ENCODE measurements at regions not wholly inside any gene's neighbourhood (a gene's known extent, or its start where the extent isn't known, plus 50 kb on each side); places are given as distances from the start of the nearest gene placed in this dataset.

DNA sequence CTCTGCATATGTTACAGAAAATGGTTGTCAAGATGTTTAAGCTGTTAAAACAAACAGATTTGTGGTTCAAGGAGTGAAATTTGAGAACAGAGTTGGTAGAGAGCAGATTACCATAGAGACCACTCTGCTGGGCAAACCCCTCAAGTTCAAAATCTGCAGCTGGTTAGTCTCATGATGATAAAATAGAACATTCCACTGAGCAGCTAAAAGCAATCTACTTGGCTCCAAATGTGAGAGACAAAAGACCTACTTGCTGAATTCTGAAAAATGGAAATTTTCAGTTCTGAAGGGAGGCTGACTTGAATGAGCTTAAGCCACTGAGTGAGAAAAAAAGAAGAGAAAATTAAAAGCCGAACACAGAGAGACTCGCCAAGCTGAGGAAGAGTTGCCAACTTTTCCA, 519.3 kb downstream of the NOVA1 start:
- DNase-seq (ENCODE audit: low spot score in 2 of 2, unreplicated experiment in 2 of 2), result no peak
- Mint-ChIP-seq H3K36me3 (no peaks in the 10 kb centered on the region), H3K27ac (no peak overlapping the region), H3K4me3 (no peak overlapping the region), H3K27me3 (ENCODE audit: low read depth) (no peaks in the 10 kb centered on the region), H3K9me3 (no peaks in the 10 kb centered on the region), H3K4me1 (no peaks in the 10 kb centered on the region)
- TF ChIP-seq, protein P1, sequence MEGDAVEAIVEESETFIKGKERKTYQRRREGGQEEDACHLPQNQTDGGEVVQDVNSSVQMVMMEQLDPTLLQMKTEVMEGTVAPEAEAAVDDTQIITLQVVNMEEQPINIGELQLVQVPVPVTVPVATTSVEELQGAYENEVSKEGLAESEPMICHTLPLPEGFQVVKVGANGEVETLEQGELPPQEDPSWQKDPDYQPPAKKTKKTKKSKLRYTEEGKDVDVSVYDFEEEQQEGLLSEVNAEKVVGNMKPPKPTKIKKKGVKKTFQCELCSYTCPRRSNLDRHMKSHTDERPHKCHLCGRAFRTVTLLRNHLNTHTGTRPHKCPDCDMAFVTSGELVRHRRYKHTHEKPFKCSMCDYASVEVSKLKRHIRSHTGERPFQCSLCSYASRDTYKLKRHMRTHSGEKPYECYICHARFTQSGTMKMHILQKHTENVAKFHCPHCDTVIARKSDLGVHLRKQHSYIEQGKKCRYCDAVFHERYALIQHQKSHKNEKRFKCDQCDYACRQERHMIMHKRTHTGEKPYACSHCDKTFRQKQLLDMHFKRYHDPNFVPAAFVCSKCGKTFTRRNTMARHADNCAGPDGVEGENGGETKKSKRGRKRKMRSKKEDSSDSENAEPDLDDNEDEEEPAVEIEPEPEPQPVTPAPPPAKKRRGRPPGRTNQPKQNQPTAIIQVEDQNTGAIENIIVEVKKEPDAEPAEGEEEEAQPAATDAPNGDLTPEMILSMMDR (IDR thresholded peaks at IDR 0.05; ENCODE audit: unreplicated experiment), result no peak

DNA sequence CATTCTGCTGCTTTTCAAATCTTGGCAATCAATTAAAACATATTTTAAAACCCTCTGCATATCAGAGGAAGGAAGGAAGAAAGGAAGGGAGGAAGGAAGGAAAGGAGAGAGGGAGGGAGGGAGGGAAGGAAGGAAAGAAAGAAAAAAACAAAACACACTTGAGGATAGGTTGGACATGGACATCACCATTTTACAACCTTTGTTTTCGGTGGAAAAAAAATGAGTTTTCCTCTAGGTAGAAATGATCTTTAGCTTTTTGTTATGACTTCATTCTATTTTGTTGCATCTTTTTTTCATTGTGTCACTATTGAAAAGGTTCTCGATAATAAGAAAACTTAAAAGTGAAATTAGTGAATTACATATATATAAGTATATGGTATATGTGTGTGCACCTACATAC, 522.9 kb downstream of the NOVA1 start:
- no peak overlapping the region for H3K4me3 Mint-ChIP-seq
- no peak for DNase-seq (ENCODE audit: low spot score in 2 of 2, unreplicated experiment in 2 of 2)
- H3K9me3 Mint-ChIP-seq, result no peaks in the 10 kb centered on the region
- no peaks in the 10 kb centered on the region for H3K4me1 Mint-ChIP-seq
- no peaks in the 10 kb centered on the region for H3K36me3 Mint-ChIP-seq
- no peaks in the 10 kb centered on the region for H3K27me3 Mint-ChIP-seq (ENCODE audit: low read depth)
- no peak overlapping the region for H3K27ac Mint-ChIP-seq
- TF ChIP-seq, protein P1 (IDR thresholded peaks at IDR 0.05; ENCODE audit: unreplicated experiment), result no peak

DNA sequence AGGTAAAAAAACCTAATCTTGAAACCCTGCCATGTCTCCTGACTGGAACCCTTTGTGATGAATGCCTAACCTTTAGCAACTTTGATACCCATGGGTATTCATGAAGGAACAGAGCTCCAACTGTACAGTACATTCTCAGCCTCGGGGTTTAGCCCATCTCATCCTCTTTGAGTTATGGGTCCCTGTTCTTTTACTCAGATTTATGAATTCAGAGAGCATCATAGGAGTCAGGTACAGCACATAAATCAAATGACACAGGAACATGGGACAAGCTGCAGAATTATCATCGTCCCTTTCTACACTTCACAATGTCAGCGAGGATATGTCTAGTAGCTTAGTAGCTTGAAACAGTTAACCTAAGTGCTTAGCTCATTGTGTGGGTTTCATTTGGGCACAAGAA, 527.4 kb downstream of the NOVA1 start:
- Mint-ChIP-seq H3K4me1 (peaks cover 1% of the 10 kb centered on the region), H3K36me3 (no peaks in the 10 kb centered on the region), H3K27ac (no peak overlapping the region), H3K9me3 (no peaks in the 10 kb centered on the region), H3K27me3 (ENCODE audit: low read depth) (peaks cover 3% of the 10 kb centered on the region), H3K4me3 (no peak overlapping the region)
- TF ChIP-seq, protein P1 (IDR thresholded peaks at IDR 0.05; ENCODE audit: unreplicated experiment), result no peak
- no peak for DNase-seq (ENCODE audit: low spot score in 2 of 2, unreplicated experiment in 2 of 2)

DNA sequence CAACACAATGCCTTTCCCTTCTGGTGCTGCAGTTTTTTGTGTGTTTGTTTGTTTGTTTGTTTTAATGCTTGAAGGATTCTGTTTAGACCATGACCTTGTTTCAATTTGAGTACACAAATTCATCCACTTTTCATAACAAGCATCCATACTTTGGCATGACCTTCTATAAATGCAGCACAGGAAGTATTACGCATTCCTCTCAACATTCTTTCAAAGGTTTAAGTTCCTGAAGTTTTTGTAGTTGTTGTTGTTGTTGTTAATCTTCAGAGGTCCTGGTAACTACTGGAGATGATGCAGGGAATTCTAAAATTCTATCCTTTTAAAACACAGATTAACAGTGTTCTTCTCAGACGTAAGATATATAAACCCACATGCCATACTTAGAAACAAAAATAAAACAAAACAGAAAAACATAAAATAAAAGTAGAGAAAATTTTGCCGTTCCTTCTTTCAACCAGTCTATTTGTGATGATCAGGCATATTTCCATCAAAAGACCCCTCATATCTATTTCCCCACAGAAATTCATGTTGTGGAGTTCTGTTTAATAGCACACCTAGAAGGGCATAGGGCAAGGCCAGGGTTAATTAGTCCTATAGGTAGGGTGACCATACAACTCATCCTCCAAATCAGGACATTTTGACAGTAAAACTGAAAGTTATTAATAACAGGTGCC, 529.9 kb downstream of the NOVA1 start:
- H3K27me3 Mint-ChIP-seq (ENCODE audit: low read depth), result peaks cover 3% of the 10 kb centered on the region
- H3K36me3 Mint-ChIP-seq, result no peaks in the 10 kb centered on the region
- DNase-seq (ENCODE audit: low spot score in 2 of 2, unreplicated experiment in 2 of 2), result no peak
- H3K4me1 Mint-ChIP-seq, result peaks cover 1% of the 10 kb centered on the region
- H3K4me3 Mint-ChIP-seq, result no peak overlapping the region
- no peaks in the 10 kb centered on the region for H3K9me3 Mint-ChIP-seq
- no peak overlapping the region for H3K27ac Mint-ChIP-seq
- TF ChIP-seq, protein P1 (IDR thresholded peaks at IDR 0.05; ENCODE audit: unreplicated experiment), result no peak

DNA sequence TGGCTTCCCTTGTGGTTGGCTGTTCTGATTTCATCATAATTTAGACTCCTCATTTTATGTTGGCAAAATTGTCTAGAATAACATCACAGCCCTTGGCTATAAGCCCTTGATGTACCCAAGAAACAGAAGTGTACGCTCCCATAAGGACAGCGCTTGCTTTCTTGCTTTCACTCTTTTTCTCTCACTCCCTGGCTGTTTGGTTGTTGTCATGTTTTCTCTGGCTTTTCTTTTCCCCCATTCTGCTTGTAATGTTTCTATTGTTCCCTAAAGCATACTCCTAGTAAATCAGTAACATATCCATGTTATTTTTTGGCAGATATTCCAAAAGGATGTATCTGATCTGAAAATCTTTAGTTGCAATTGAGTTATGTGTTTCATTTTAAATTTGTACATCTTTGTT, 530.5 kb downstream of the NOVA1 start:
- Mint-ChIP-seq H3K27ac (no peak overlapping the region), H3K9me3 (no peaks in the 10 kb centered on the region), H3K4me3 (no peak overlapping the region), H3K36me3 (no peaks in the 10 kb centered on the region), H3K27me3 (ENCODE audit: low read depth) (peaks cover 3% of the 10 kb centered on the region), H3K4me1 (peaks cover 1% of the 10 kb centered on the region)
- TF ChIP-seq, protein P1 (IDR thresholded peaks at IDR 0.05; ENCODE audit: unreplicated experiment), result no peak
- no peak for DNase-seq (ENCODE audit: low spot score in 2 of 2, unreplicated experiment in 2 of 2)
